Panc1 (cell line): ENCODE measurements at regions not wholly inside any gene's neighbourhood (a gene's known extent, or its start where the extent isn't known, plus 50 kb on each side); places are given as distances from the start of the nearest gene placed in this dataset.

Experiments used
- CTCF ChIP-seq: fragments of 450-650 bp; IDR thresholded peaks from 2 replicates; pipeline ENCODE4 v1.5.1; 2017; ENCODE audit warnings: mild to moderate bottlenecking
- REST ChIP-seq, 2 experiments: IDR thresholded peaks; 2 replicates each; pipeline ENCODE4 v1.6.1; 2011 to 2012; ENCODE audit warnings: low read depth in 2 of 2, control low read depth in 1 of 2, low read length in 1 of 2, mild to moderate bottlenecking in 1 of 2, moderate library complexity in 1 of 2; ENCODE audit not compliant: insufficient read depth in 1 of 2

- no peak for TF ChIP-seq REST (IDR thresholded peaks at IDR 0.05; ENCODE audit: insufficient read depth in 1 of 2, low read depth in 2 of 2, low read length in 1 of 2)
- TF ChIP-seq CTCF: no peak
These were observed 228.0 kb upstream of the ADAMTS9 start for GRCh38 chr3:64915778-64916177.
